ENCODE measurements at regions not wholly inside any gene's neighbourhood (a gene's known extent, or its start where the extent isn't known, plus 50 kb on each side); places are given as distances from the start of the nearest gene placed in this dataset.
"Not testable (repeated sequence)": the region's sequence is repeated elsewhere in the genome, so short reads cannot be mapped to it uniquely, and the experiment has no call there.

GRCh38 chrX:43423876-43424275, 232.2 kb upstream of the MAOA start:
- no peak for DNase-seq

GRCh38 chrX:43436517-43436916, 219.6 kb upstream of the MAOA start:
- DNase-seq: no peak

DNA sequence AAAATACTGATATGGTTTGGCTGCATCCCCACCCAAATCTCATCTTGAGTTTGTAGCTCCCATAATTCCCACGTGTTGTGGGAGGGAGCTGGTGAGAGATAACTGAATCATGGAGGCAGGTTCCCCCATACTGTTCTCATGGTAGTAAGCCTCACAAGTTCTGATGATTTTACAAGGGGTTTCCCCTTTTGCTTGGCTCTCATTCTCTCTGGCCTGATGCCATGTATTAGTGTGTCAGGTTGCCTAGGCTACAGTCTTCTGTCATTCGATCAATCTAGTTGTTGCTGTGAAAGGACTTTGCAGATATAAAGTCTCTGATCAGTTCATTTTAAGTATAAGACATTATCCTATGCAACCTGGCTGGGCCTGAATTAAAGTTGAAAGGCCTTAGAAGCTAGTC, 209.3 kb upstream of the MAOA start:
- no peak for DNase-seq

DNA sequence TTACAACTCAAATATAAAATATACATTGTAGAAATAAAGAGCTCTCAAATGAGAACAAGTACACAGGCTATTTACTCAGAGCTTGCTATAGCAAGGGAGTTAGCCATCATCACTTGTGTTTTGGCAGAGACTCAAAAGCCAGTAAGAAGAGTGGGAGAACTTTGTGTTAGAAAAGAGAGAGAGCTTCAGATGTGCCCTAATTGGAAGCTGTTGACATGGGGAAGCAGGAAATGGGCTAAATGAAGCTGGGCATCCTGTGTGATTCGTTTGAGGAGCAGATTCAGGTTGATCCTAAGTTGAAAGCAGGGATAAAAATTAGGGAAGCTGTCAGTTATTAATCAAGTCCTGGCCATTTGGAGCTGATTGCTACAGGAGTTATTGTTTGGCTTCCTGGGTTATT, 207.4 kb upstream of the MAOA start:
- DNase-seq: no peak

DNA sequence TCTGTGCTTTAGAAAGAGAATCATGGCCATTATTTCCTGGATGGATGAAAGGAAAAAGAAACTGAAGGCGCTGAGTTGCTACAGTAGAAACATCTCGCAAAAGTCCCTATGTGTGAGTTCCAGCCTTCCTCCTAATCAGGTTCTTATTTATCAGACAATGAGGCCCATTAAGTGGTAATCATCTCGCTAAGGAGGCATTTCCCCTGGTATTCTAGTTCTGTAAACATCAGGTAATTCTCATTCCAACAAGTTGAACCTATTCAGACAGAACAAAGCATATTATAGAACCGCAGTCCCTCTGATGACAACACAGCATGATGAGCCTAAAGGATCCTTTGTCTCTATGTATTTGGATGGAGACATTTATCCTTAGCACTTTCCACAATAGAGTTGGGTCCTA, 205.7 kb upstream of the MAOA start:
- no peak for DNase-seq

DNA sequence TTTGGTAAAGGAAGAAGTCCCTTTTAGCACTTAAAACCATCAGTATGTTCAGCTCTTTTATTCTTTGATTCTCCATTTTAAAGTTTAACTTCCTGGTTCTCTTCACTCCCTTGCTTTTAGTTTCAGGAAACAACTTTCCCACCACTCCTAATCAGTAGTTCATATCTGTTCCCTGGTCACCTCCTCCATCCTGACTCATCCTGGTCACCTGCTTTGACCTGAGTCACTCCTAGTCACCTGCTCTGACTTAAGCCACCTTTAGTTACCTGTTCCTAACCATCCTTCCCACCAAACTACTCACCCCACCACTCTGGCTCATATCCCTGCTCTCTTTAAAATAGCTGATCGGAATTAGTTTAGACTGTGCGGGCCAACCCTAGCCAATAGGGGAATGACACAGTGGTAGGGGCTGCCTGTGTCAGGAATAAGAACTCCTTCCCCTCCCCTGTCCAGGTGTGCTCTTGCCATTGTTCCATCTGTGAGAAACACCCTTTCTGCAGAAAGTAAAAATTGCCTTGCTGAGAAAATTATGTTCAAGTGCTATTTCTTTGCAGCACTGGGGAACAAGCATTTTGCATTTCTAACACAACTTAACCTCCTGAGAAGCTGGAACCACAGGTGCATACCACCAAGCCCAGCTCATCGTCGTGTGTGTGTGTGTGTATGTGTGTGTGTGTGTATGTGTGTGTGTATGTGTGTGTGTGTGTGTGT, 204.0 kb upstream of the MAOA start:
- not testable (repeated sequence) for DNase-seq

DNA sequence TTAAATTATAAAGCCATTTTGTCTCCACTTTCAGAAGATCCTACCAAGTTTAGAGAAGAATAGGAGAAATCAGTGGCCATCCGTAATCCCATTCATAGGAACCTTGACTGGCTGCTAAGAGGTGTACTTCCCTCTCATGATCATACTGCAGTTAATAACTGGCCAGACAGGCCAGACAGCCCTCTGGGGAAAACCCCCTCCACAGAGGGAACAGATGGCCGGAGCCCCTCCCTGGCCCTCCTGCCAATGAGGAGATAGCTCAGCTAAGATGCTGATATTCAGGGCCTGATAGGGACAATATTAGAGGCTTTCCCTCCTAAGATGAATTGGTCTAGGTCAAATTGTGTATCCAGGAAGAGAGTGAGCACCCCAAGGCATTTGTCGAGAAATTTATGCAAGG, 200.0 kb upstream of the MAOA start:
- no peak for DNase-seq

DNA sequence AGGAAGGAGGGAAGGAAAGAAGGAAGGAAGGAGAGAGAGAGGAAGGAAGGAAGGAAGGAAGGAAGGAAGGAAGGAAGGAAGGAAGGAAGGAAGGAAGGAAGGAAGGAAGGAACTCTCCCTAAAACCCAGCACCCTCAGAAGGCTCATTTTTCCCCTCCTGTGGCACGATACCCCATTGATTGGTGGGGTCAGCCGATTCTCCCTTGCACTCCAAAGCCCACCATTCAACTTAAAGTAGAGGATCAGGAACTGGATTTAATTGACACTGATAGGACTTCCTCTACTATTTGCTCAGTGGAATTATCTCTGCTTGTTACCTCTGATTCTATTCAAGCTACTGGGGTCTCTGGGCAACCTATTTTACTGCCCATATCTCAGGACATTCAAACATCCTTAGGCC, 199.2 kb upstream of the MAOA start:
- no peak for DNase-seq

- DNase-seq: no peak
Measured at GRCh38 chrX:43467608-43468234, 188.4 kb upstream of the MAOA start.

DNA sequence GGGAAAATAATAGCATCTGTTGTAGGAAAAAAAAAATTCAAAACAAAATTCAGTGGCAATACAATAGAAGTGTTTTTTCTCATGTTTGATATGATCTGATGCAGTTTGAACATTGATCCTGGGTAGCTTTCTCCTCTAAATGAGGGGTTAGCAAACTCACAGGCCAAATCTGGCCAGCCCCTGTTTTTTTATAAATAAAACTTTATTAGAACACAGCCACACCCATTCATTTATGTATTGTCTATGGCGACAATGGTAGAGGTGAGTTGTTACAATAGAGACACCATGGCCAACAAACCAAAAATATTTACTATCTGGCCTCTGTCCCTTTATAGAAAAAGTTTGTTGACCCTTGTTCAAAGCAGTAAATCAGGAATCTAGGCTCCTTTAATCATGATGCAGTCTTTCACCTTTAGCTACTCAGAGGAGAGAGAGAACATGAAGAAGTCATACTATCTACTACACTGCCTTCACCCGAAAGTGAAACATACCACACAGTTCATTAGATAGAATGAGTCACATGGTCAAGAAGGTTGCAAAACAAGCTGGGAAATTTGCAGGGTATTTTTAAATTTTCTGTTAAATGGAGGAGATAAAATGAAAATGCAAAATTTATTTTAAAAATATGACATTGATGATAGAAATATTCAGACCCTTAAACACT, 186.6 kb upstream of the MAOA start:
- DNase-seq: no peak

- no peak for DNase-seq
Measured at GRCh38 chrX:43474321-43474720, 181.8 kb upstream of the MAOA start.

DNA sequence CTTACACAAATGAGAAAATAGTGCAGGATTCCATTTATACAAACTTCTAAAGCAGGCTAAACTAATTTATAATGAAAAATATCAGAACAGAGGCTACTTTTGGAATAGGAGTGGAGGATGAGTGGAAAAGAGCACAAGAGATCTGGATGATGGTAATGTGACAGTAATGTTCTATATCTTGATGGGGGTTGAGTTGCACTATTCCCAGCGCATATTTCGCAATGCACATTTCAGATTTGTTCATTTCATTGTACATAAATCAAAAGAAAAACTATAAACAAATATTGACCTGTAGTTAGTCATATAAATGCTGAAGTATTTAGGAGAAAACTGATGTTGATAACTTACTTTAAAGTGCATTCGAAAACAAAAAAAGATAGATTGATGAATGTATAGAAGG, 177.0 kb upstream of the MAOA start:
- DNase-seq: no peak

DNA sequence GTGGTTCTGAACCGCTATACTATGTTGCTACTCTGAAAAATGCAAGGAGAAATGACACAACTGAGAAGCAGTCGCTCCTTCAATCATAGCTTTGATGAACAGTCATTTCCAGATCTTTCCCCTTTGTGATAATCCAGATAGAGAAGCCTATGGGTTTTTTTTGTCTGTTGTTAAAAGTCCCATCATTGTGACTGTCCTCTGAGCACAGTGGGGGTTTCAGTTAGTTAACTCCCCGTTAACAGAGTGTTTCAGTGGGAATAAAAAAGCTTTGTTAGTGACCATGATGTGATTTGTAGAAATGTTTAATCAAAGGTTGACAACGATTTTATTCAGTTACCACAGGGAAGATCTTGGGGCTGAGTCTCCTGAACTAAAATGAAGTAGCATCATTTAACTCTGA, 176.2 kb upstream of the MAOA start:
- DNase-seq: no peak

GRCh38 chrX:43481576-43481975, 174.5 kb upstream of the MAOA start:
- DNase-seq: no peak

- DNase-seq: no peak
Measured at GRCh38 chrX:43493756-43494155, 162.3 kb upstream of the MAOA start.

DNA sequence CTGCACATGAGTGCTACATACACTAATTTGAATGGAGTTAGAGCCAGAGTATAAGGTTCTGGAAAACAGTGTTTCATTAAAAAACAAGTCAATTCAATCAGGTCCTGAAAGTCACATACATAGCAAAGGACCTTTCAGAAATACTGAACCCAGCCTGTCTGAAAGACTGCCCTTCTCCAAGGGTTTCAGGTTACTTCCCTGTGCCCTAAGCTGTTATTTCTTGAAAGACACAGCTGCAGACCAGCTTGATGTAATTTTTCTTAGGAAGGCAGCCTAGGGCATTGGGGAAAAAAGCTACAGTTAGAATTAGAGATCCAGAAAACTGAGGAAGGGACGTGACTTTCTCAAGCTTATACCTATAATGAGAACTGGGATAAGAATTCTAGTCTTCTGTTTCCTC, 155.9 kb upstream of the MAOA start:
- DNase-seq: no peak

DNA sequence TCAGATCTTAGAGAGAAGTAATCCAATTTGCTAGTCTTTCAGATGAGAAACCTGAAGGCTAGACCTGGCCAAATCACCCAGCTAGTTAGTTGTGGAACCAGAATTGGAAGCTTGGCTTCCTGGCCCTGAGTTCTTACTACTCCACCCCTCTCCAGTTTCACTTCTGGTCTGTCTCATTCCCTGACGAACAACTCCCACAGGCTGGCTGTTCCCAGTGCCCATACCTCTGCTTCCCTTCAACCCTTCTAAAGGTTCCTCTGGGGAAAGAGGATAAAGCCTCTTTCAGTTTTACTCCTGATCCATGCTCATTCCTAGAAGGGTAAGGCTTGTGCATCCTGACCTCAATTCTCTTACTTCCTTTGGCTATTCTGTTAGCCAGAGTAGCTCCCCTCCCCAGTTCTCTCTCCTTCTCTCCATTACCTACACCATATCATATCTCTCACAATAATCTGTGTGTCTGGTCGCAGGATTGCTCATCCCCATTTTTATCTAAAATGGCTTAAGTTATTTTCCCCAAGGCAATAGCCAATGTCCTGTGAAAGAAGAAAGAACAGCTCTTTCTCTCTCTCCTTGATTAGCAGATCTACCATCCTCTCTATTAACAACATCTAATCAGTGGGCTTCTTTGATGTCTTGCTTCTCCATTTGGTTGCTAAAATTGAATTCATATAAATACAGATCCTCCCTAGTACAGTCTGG, 155.0 kb upstream of the MAOA start:
- DNase-seq: no peak

DNA sequence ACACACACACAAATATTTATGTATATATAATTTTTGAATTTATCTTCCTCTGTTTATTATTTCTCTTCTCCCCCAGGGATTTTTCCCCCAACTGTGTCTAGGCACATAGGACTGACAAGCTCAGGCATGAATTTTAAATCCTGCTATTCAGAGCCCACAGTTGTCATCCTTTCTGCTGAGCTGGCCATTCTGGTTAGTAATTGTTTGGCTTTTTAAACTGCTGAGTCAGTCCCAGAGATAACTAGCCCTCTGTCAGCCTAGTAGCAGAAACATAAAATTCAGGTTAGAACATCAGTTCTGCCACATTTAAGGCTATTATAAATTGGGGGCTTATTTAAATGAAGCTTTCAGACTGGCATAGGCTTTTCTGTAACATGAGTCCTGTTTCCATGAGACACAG, 151.7 kb upstream of the MAOA start:
- no peak for DNase-seq

GRCh38 chrX:43505769-43506168, 150.3 kb upstream of the MAOA start:
- DNase-seq: no peak

GRCh38 chrX:43508694-43509093, 147.4 kb upstream of the MAOA start:
- DNase-seq: no peak

DNA sequence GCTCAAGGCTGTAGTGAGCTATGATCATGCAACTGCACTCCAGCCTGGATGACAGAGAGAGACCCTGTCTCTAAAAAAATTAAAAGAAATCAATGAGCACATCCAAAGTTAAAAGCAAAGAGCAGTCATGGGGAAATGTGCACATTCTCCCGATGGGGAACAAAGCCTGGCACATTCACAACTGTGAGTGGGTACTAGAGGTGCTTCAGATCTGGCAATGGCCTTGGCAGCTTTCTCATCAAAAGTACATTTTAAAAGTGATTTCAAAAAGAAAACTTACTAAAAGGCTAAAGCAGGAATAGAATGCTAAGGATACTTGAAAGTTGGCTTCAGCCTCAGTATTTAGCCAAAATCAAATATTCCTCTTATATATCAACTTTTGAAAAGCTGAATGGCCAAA, 145.9 kb upstream of the MAOA start:
- DNase-seq: no peak

DNA sequence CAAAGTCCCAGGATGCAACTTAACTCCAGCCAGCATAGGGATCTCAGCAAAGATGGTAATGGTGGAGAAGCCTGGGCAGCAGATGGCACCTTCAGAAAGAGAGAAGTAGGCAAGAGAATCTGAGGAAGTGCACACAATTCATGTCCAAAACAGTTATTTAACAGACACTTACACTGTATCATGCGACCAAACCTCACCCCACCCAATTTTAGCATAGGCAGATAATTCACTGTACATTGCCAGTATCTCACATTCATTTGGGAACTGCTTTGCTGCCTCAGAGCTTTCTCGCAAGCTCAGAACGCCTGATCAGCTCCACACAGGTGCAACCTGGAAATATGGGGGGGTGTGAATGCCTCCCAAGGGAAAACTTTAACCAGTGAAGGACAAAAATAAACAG, 143.0 kb upstream of the MAOA start:
- no peak for DNase-seq

- no peak for DNase-seq
Measured at GRCh38 chrX:43514820-43515219, 141.3 kb upstream of the MAOA start.

GRCh38 chrX:43522582-43522981, 133.5 kb upstream of the MAOA start:
- DNase-seq: no peak
